ENCODE measurements at regions not wholly inside any gene's neighbourhood (a gene's known extent, or its start where the extent isn't known, plus 50 kb on each side); places are given as distances from the start of the nearest gene placed in this dataset.

- Histone ChIP-seq H3K36me3 (ENCODE audit: control insufficient read depth, insufficient read depth, low read length) (no peaks in the 10 kb centered on the region), H3K4me3 (ENCODE audit: low read depth, low read length) (no peak overlapping the region), H3K27me3 (replicated peaks; ENCODE audit: control insufficient read depth, insufficient read depth, low read length) (no peaks in the 10 kb centered on the region), H3K9me3 (no peaks in the 10 kb centered on the region), H3K4me1 (peaks cover 51% of the 10 kb centered on the region)
- ChIA-PET POLR2A (interaction anchor here (0.5 to 1.3 kb wide), 4 partner anchors 14 to 112 kb away, joined by 3 to 4 read pairs (median 3); no protein-coding TSS in a partner anchor), CTCF (interaction anchor here (0.6 to 1.6 kb wide), 10 partner anchors 12 to 804 kb away, joined by 3 to 10 read pairs (median 3); no protein-coding TSS in a partner anchor)
- H3K4me1 Mint-ChIP-seq (ENCODE audit: low read depth, unreplicated experiment) = peaks cover 38% of the 10 kb centered on the region
- H3K4me3 Mint-ChIP-seq (ENCODE audit: unreplicated experiment) = peak overlapping the region; percentile 48
- peak overlapping the region; percentile 90 for H3K27ac Mint-ChIP-seq (ENCODE audit: unreplicated experiment)
- DNase-seq = peak; percentile 86 to 87
- H3K9me3 Mint-ChIP-seq (ENCODE audit: unreplicated experiment) = no peaks in the 10 kb centered on the region
- H3K36me3 Mint-ChIP-seq (ENCODE audit: insufficient read depth, unreplicated experiment) = peaks cover 5% of the 10 kb centered on the region
- no peaks in the 10 kb centered on the region for H3K27me3 Mint-ChIP-seq (ENCODE audit: insufficient read depth, unreplicated experiment)
- intact Hi-C loops (cut with micrococcal nuclease; ENCODE audit: unreplicated experiment) = loop anchor here (1.0 to 5.0 kb wide), 5 partner anchors 9 to 340 kb away; no protein-coding TSS in a partner anchor
- TSS peak; percentile 27 for BruUV-seq (replicated peaks)
- TF ChIP-seq CTCF (IDR thresholded peaks at IDR 0.05; ENCODE audit: insufficient read depth in 1 of 2, low read depth in 1 of 2, low read length in 1 of 2, severe bottlenecking in 1 of 2, unreplicated experiment in 1 of 2) = no peak
These were observed 245.7 kb downstream of the WDR11 start for GRCh38 chr10:121096617-121097431.

- Mint-ChIP-seq H3K27ac (ENCODE audit: unreplicated experiment) (no peak overlapping the region), H3K4me1 (ENCODE audit: low read depth, unreplicated experiment) (peaks cover 31% of the 10 kb centered on the region), H3K36me3 (ENCODE audit: insufficient read depth, unreplicated experiment) (peaks cover 5% of the 10 kb centered on the region), H3K27me3 (ENCODE audit: insufficient read depth, unreplicated experiment) (no peaks in the 10 kb centered on the region), H3K4me3 (ENCODE audit: unreplicated experiment) (no peak overlapping the region), H3K9me3 (ENCODE audit: unreplicated experiment) (no peaks in the 10 kb centered on the region)
- H3K27me3 ChIP-seq (replicated peaks; ENCODE audit: control insufficient read depth, insufficient read depth, low read length) = no peaks in the 10 kb centered on the region
- no peak overlapping the region for H3K4me3 ChIP-seq (ENCODE audit: low read depth, low read length)
- no TSS peak for BruUV-seq (replicated peaks)
- ChIA-PET POLR2A (no interaction called here), CTCF (no interaction called here)
- H3K36me3 ChIP-seq (ENCODE audit: control insufficient read depth, insufficient read depth, low read length) = no peaks in the 10 kb centered on the region
- peaks cover 41% of the 10 kb centered on the region for H3K4me1 ChIP-seq
- TF ChIP-seq CTCF (IDR thresholded peaks at IDR 0.05; ENCODE audit: insufficient read depth in 1 of 2, low read depth in 1 of 2, low read length in 1 of 2, severe bottlenecking in 1 of 2, unreplicated experiment in 1 of 2) = no peak
- no peaks in the 10 kb centered on the region for H3K9me3 ChIP-seq
- intact Hi-C loops (cut with micrococcal nuclease; ENCODE audit: unreplicated experiment) = loop anchor here (5.0 kb wide), 2 partner anchors 269 to 339 kb away; no protein-coding TSS in a partner anchor
- no peak for DNase-seq
These were observed 247.0 kb downstream of the WDR11 start for GRCh38 chr10:121098211-121098610.

- no peak overlapping the region for H3K4me3 Mint-ChIP-seq (ENCODE audit: unreplicated experiment)
- no peak for DNase-seq
- H3K9me3 Mint-ChIP-seq (ENCODE audit: unreplicated experiment) = no peaks in the 10 kb centered on the region
- no peak overlapping the region for H3K27ac Mint-ChIP-seq (ENCODE audit: unreplicated experiment)
- no peaks in the 10 kb centered on the region for H3K9me3 ChIP-seq
- H3K4me1 Mint-ChIP-seq (ENCODE audit: low read depth, unreplicated experiment) = peaks cover 31% of the 10 kb centered on the region
- ChIA-PET POLR2A (no interaction called here), CTCF (no interaction called here)
- H3K4me1 ChIP-seq = peaks cover 41% of the 10 kb centered on the region
- no peaks in the 10 kb centered on the region for H3K27me3 ChIP-seq (replicated peaks; ENCODE audit: control insufficient read depth, insufficient read depth, low read length)
- peaks cover 5% of the 10 kb centered on the region for H3K36me3 Mint-ChIP-seq (ENCODE audit: insufficient read depth, unreplicated experiment)
- H3K27me3 Mint-ChIP-seq (ENCODE audit: insufficient read depth, unreplicated experiment) = no peaks in the 10 kb centered on the region
- H3K36me3 ChIP-seq (ENCODE audit: control insufficient read depth, insufficient read depth, low read length) = no peaks in the 10 kb centered on the region
- TF ChIP-seq CTCF (IDR thresholded peaks at IDR 0.05; ENCODE audit: insufficient read depth in 1 of 2, low read depth in 1 of 2, low read length in 1 of 2, severe bottlenecking in 1 of 2, unreplicated experiment in 1 of 2) = no peak
- no peak overlapping the region for H3K4me3 ChIP-seq (ENCODE audit: low read depth, low read length)
- no TSS peak for BruUV-seq (replicated peaks)
- intact Hi-C loops (cut with micrococcal nuclease; ENCODE audit: unreplicated experiment) = loop anchor here (5.0 kb wide), 2 partner anchors 269 to 339 kb away; no protein-coding TSS in a partner anchor
These were observed 247.6 kb downstream of the WDR11 start for GRCh38 chr10:121098751-121099150.
